ENCODE measurements at regions not wholly inside any gene's neighbourhood (a gene's known extent, or its start where the extent isn't known, plus 50 kb on each side); places are given as distances from the start of the nearest gene placed in this dataset.

DNA sequence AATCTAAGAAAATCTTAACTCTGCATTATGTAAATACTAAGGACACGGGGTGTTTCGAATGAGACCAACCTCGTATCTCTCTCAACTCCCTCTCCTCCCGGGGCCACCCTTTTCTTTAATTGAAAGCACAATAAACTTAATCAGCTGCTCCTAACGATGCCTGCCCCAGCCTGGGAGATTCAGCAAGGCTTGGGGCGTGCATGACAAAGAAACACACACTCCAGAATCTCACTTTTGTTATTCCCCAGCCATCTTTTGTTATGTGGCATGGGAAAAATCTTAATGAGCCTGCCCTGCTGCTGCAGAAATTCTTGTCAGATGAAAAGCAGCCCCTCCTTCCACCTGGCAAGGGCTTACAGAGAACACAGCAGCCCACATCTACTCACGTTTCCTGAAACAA lies 117.4 kb downstream of the TTLL2 start:
- Histone ChIP-seq H3K4me3 (ENCODE audit: low read depth, low read length) (no peak overlapping the region), H3K36me3 (ENCODE audit: control insufficient read depth in 2 of 2, insufficient read depth in 1 of 2, low read length in 2 of 2) (no peaks in the 10 kb centered on the region), H3K27ac (ENCODE audit: extremely low read depth, low read depth, low read length) (no peak overlapping the region), H3K4me1 (ENCODE audit: control insufficient read depth, insufficient read depth, low read length) (no peaks in the 10 kb centered on the region), H3K9me3 (ENCODE audit: control insufficient read depth, insufficient read depth, low read depth, low read length) (no peaks in the 10 kb centered on the region)
- TF ChIP-seq, protein P1, sequence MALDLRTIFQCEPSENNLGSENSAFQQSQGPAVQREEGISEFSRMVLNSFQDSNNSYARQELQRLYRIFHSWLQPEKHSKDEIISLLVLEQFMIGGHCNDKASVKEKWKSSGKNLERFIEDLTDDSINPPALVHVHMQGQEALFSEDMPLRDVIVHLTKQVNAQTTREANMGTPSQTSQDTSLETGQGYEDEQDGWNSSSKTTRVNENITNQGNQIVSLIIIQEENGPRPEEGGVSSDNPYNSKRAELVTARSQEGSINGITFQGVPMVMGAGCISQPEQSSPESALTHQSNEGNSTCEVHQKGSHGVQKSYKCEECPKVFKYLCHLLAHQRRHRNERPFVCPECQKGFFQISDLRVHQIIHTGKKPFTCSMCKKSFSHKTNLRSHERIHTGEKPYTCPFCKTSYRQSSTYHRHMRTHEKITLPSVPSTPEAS (tag by site-specific recombination; IDR thresholded peaks at IDR 0.05), result no peak
- TF ChIP-seq, protein P2, sequence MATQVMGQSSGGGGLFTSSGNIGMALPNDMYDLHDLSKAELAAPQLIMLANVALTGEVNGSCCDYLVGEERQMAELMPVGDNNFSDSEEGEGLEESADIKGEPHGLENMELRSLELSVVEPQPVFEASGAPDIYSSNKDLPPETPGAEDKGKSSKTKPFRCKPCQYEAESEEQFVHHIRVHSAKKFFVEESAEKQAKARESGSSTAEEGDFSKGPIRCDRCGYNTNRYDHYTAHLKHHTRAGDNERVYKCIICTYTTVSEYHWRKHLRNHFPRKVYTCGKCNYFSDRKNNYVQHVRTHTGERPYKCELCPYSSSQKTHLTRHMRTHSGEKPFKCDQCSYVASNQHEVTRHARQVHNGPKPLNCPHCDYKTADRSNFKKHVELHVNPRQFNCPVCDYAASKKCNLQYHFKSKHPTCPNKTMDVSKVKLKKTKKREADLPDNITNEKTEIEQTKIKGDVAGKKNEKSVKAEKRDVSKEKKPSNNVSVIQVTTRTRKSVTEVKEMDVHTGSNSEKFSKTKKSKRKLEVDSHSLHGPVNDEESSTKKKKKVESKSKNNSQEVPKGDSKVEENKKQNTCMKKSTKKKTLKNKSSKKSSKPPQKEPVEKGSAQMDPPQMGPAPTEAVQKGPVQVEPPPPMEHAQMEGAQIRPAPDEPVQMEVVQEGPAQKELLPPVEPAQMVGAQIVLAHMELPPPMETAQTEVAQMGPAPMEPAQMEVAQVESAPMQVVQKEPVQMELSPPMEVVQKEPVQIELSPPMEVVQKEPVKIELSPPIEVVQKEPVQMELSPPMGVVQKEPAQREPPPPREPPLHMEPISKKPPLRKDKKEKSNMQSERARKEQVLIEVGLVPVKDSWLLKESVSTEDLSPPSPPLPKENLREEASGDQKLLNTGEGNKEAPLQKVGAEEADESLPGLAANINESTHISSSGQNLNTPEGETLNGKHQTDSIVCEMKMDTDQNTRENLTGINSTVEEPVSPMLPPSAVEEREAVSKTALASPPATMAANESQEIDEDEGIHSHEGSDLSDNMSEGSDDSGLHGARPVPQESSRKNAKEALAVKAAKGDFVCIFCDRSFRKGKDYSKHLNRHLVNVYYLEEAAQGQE (tag by site-specific recombination; IDR thresholded peaks at IDR 0.05), result no peak
- TF ChIP-seq, protein P3, sequence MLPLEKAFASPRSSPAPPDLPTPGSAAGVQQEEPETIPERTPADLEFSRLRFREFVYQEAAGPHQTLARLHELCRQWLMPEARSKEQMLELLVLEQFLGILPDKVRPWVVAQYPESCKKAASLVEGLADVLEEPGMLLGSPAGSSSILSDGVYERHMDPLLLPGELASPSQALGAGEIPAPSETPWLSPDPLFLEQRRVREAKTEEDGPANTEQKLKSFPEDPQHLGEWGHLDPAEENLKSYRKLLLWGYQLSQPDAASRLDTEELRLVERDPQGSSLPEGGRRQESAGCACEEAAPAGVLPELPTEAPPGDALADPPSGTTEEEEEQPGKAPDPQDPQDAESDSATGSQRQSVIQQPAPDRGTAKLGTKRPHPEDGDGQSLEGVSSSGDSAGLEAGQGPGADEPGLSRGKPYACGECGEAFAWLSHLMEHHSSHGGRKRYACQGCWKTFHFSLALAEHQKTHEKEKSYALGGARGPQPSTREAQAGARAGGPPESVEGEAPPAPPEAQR (tag by site-specific recombination; IDR thresholded peaks at IDR 0.05), result no peak
- TF ChIP-seq, protein P4, sequence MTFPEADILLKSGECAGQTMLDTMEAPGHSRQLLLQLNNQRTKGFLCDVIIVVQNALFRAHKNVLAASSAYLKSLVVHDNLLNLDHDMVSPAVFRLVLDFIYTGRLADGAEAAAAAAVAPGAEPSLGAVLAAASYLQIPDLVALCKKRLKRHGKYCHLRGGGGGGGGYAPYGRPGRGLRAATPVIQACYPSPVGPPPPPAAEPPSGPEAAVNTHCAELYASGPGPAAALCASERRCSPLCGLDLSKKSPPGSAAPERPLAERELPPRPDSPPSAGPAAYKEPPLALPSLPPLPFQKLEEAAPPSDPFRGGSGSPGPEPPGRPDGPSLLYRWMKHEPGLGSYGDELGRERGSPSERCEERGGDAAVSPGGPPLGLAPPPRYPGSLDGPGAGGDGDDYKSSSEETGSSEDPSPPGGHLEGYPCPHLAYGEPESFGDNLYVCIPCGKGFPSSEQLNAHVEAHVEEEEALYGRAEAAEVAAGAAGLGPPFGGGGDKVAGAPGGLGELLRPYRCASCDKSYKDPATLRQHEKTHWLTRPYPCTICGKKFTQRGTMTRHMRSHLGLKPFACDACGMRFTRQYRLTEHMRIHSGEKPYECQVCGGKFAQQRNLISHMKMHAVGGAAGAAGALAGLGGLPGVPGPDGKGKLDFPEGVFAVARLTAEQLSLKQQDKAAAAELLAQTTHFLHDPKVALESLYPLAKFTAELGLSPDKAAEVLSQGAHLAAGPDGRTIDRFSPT (tag by site-specific recombination; IDR thresholded peaks at IDR 0.05), result no peak
- TF ChIP-seq, protein P5, sequence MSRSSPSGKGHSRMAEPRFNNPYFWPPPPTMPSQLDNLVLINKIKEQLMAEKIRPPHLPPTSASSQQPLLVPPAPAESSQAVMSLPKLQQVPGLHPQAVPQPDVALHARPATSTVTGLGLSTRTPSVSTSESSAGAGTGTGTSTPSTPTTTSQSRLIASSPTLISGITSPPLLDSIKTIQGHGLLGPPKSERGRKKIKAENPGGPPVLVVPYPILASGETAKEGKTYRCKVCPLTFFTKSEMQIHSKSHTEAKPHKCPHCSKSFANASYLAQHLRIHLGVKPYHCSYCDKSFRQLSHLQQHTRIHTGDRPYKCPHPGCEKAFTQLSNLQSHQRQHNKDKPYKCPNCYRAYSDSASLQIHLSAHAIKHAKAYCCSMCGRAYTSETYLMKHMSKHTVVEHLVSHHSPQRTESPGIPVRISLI (tag by site-specific recombination; IDR thresholded peaks at IDR 0.05), result no peak
- TF ChIP-seq, protein P6, sequence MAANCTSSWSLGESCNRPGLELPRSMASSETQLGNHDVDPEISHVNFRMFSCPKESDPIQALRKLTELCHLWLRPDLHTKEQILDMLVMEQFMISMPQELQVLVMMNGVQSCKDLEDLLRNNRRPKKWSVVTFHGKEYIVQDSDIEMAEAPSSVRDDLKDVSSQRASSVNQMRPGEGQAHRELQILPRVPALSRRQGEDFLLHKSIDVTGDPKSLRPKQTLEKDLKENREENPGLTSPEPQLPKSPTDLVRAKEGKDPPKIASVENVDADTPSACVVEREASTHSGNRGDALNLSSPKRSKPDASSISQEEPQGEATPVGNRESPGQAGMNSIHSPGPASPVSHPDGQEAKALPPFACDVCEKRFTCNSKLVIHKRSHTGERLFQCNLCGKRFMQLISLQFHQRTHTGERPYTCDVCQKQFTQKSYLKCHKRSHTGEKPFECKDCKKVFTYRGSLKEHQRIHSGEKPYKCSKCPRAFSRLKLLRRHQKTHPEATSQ (tag by site-specific recombination; IDR thresholded peaks at IDR 0.05), result no peak
- TF ChIP-seq ZNF707 (tag by site-specific recombination; IDR thresholded peaks at IDR 0.05), result no peak
- no peak for TF ChIP-seq ZNF221 (tag by site-specific recombination; IDR thresholded peaks at IDR 0.05; ENCODE audit: borderline replicate concordance)
- TF ChIP-seq ZNF140 (tag by site-specific recombination; IDR thresholded peaks at IDR 0.05), result no peak
- no peak for TF ChIP-seq ZNF10 (tag by site-specific recombination; IDR thresholded peaks at IDR 0.05)
- no peak for TF ChIP-seq ZNF19 (tag by site-specific recombination; IDR thresholded peaks at IDR 0.05; ENCODE audit: low read depth)
- no peak for TF ChIP-seq ZNF394 (tag by site-specific recombination; IDR thresholded peaks at IDR 0.05; ENCODE audit: borderline replicate concordance)
- TF ChIP-seq SALL2 (tag by site-specific recombination; IDR thresholded peaks at IDR 0.05; ENCODE audit: borderline replicate concordance), result no peak
- no peak for TF ChIP-seq ZNF777 (tag by site-specific recombination; IDR thresholded peaks at IDR 0.05; ENCODE audit: borderline replicate concordance)
- no peak for TF ChIP-seq ZNF341 (tag by site-specific recombination; IDR thresholded peaks at IDR 0.05; ENCODE audit: low read depth)
- TF ChIP-seq ZNF266 (tag by site-specific recombination; IDR thresholded peaks at IDR 0.05; ENCODE audit: low read depth), result no peak
- TF ChIP-seq, protein P7, sequence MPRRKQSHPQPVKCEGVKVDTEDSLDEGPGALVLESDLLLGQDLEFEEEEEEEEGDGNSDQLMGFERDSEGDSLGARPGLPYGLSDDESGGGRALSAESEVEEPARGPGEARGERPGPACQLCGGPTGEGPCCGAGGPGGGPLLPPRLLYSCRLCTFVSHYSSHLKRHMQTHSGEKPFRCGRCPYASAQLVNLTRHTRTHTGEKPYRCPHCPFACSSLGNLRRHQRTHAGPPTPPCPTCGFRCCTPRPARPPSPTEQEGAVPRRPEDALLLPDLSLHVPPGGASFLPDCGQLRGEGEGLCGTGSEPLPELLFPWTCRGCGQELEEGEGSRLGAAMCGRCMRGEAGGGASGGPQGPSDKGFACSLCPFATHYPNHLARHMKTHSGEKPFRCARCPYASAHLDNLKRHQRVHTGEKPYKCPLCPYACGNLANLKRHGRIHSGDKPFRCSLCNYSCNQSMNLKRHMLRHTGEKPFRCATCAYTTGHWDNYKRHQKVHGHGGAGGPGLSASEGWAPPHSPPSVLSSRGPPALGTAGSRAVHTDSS (tag by site-specific recombination; IDR thresholded peaks at IDR 0.05), result no peak
- TF ChIP-seq ZBTB48 (tag by site-specific recombination; IDR thresholded peaks at IDR 0.05), result no peak
- no peak for TF ChIP-seq ZNF791 (tag by site-specific recombination; IDR thresholded peaks at IDR 0.05)
- ChIA-PET POLR2A (no interaction called here), CTCF (no interaction called here)

Measured in HEK293 (cell line).